ENCODE measurements at regions not wholly inside any gene's neighbourhood (a gene's known extent, or its start where the extent isn't known, plus 50 kb on each side); places are given as distances from the start of the nearest gene placed in this dataset.

DNA sequence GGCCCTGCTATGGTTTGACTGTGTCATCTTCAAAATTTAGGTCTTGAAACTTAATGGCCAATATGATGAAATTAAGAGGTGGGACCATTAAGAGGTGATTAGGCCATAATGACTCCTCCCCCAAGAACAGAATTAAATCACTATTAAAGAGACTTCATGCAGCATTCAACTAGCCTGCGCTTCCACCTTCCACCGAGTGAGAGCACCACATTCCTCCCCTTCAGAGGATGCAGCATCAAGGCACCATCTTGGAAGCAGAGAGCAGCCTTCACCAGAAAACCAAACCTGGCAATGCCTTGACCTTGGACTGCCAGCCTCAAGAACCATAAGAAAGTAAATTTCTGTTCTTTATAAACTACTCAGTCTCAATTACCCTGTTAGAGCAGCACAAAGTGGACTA lies 371.1 kb upstream of the NFE2L3 start:
- no peak for DNase-seq (ENCODE audit: low spot score)

DNA sequence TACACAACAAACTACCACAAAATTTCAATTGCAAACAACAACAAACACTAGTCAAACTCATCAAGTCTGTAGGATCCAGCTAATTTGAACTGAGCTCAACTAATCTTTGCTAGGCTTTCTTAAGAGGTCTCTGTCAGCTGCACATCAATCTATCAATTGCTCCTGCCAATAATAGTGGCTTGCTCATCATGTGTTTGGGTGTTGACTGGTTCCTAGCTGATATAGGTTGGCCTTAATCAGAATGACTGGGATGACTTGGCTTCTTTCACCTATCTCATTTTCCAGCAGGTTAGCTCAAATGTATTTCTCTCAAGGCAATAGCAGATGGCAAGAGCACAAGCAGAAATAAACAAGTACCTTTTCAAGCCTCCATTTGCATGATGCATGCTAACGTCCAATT lies 370.3 kb upstream of the NFE2L3 start:
- no peak for DNase-seq (ENCODE audit: low spot score)

DNA sequence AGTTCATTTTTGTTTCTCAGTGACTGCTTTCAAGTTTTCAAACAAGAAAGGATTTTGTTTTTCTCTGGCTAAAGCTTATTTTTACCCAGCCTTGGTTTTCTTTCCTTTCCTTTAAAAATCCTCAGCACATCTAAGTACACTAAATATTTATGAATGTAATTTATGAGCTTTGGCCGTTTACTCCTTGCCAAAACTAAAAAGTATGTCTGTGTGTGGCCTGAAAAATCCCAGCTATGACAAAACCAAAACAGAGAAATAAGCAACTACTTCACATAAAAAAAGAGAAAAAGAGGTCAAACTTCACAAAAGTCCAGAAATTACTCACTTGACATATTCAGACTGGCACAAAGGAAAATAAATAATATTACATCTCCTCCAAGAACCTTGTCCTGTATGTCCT lies 365.1 kb upstream of the NFE2L3 start:
- no peak for DNase-seq (ENCODE audit: low spot score)

DNA sequence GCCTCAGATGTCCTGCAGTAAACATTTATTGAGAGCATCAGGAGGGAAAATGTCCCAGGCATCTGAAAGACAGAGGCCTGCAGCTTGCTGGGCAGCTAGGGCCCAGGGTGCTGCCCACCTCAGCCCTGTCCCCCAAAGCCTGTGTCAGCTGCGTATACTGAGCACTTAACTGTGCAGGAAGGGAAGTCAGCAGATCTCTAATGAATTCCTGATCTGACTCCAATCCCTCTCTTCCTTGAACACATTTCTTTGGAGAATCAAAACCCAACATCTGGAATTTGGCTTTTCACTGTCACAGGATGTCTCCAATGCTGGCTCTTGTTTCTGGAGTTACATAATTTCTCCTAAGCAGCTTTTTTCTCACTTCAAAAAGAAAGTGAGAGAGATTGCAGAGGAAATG lies 364.7 kb upstream of the NFE2L3 start:
- DNase-seq (ENCODE audit: low spot score), result no peak

DNA sequence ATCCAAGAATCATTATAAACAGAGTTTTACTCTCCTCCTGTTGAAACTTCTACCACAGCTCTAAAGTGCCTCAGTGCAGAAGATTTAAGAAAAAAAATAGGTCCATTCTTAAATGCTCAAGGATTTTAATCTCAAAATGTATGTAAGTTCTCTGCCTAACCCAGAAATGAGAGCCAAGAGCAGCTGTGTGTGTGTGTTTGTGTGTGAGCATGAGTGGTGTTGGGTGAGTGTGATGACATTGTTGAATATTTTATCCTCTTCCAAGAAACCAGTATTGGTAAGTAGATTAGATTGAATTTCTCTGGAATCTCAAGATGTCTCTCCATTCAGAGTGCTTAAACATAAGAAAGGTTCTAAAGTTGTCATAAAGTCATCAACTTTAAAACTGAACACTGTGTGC lies 363.6 kb upstream of the NFE2L3 start:
- no peak for DNase-seq (ENCODE audit: low spot score)

DNA sequence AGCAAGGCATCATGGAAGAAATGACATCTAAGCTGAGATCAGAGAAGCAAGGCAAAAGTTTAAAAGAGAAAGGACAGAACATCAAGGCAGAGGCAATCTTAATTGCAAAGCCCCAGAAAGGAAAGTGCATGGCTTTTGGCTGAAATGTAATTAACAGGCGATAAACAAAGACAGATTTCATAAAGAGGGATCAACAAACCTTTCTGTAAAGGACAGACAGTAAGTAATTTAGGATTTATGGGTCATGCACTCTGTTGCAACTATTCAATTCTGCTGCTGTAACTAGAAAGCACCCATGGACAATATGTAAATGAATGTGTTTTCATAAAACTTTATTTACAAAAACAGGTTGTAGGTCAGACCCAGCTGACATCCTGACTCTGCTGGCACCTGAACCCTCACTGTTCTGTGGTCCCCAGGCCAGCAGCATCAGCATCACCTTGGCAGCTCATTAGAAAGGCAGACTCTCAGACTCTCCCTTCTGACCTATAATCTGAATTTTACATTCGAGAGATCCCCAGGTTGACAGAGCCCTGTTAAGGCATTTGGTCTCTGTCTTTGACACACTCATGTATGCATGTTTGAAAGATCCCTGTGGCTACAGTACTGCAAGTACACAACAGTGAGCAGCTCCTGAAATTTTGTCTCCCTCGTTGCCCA lies 362.9 kb upstream of the NFE2L3 start:
- no peak for DNase-seq (ENCODE audit: low spot score)

DNA sequence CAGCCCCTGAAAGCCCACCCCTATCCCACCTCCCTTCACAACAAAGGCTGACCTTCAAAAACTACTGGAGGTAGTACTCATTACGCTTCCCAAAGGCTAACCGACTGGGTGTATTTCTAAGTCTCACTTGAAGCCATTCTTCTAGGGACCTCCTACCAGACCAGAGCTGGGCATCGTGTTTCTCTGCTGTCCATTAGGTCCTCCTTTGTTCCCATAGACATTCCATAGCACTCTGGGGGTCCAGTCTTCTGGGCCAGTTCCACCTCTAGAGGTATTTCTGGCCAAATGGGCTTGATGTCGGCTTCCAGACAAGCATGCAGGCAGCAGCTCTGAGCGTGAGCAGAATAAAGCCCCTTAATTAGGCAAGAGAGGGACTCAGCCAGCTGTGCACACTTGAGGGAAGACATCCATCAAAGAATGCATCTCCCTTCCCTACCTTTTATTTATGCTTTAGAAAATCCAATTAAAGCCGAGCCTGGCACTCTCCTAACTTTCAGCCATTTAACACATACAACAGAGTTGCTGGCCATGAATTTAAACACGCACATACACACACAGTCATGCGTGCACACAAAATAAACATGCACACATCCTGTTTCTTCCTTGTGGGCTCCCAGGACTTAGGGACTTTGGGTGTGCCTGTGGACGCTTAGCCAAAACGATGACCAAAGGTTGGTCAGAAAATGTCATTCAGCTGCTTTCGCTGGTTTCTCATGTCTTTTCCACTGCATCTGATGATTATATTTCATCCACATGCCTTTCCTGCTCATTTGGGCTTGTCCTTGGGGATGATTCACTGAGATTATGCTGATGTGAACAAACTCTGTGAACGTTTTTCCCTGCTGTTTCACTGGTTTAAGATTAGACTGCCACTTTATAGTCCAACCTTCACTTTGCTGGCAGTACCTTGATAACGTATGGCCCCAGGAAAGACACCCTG lies 362.0 kb upstream of the NFE2L3 start:
- no peak for DNase-seq (ENCODE audit: low spot score)

DNA sequence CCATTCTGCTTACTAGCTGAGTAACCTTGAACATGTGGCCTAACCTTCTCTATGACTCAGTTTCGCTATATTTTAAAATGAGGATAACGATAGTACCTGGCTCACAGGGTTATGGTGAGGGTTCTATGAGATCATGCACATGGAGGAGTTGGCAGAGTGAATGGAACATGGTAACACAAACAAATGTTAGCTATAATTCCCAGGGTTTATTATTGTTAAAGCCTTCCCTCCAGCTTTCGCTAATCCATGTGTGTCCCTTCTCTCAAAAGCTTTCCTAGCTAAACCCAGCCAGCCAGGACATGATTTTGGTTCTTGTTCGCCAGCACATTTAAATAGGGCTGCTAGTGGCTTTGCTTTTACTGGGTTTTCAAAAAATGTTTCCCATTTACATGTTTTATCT lies 361.0 kb upstream of the NFE2L3 start:
- DNase-seq (ENCODE audit: low spot score), result no peak

DNA sequence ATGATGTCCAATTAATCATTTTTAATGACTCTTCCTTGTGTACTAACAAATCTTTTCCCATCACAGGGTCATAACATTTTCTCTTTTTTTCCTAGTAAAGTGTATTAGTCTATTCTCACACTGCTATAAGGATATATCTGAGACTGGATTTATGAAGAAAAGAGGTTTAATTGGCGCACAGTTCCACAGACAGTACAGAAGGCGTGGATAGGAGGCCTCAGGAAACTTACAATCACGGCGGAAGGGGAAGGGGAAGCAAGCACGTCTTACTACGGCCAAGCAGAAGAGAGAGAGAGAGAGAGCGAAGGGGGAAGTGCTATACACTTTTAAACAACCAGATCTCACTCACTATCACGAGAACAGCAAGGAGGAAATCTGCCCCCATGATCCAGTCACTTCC lies 359.4 kb upstream of the NFE2L3 start:
- DNase-seq (ENCODE audit: low spot score), result no peak

DNA sequence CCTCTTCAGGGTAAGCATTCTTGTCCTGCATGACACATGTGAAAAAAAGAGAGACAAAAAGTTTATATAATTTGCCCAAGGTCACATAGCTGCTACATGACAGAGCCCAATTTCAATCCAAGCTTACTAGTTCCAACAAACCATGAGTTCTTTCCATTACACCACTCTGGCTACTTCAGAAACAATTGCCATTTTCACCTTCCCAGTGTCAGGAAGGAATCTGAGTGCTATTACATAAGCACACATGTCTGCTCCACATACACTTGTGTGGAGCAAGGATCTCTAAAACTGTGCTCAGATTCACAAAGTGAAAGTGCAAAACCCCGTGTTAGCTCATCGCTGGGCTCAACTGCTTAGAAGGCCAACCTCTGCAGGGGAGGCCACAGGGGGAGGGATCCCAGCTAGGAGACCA lies 356.2 kb upstream of the NFE2L3 start:
- DNase-seq (ENCODE audit: low spot score), result no peak

DNA sequence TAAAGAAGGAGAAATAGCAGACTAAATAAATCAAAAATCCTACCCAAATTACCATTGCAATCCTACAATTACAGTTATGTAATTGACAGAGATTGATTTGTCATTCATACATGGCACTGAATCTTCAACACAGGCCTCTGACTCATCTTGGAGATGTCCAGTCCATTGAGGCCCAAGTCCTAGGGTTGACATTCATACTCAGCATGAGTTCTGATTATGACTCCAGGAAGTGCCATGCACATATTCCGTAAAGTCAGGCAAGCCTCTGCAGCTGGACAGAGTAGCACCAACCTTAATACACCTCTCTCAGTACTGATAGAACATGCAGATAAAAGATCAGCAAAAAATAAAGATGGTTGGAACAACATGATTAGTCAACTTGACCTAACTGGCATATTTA lies 353.7 kb upstream of the NFE2L3 start:
- no peak for DNase-seq (ENCODE audit: low spot score)

DNA sequence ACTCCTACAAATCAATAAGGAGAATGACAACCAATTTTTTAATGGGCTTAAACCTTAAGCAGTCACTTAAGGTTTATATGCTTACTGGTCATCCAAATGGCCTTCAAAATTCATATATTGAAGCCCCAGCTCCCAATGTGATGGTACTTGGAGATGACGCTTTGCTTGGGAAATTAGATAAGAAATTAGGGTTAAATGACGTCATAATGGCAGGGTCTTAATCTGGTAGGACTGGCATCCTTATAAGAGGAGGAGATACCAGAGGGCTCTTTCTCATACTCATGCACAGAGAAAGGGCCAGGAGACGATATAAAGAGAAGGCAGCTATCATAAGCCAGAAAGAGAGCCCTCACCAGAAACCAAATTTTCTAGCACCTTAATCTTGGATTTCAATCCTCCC lies 350.8 kb upstream of the NFE2L3 start:
- DNase-seq (ENCODE audit: low spot score), result no peak

DNA sequence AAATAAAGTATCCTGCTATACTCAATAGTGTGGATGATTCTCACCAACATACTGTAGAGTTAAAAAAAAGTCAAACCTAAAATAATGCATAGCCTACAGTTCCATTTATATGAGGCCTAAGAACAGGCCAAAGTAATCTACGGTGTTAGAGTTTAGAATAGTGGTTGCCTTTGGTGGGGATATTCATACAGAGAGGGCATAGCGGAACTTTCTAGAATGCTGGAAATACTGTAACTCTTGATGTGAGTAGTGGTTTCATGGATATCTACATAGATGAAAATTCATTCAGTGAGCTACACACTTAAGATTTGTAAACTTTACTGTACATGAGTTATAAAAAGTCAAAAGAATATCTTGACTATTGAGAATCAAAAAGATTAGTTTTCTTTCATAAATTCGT lies 349.9 kb upstream of the NFE2L3 start:
- no peak for DNase-seq (ENCODE audit: low spot score)

DNA sequence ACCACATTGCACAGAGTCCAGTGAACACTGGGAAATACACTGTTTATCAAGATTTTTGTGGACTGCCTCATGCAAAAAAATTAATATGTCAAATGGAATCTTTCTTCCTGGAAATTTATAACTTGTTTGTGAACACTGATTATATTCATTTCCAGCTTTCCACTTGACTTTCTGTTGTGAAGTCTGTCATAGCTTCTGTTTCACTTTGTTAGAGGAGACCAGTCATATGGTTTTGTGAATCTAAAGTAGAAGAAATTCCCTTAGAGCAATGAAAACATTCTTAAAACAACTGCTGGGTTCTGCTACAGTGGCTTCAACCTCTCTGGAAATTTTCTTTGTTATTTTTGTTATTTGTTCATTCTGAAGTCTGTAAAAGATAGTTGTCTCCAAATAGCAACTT lies 349.5 kb upstream of the NFE2L3 start:
- DNase-seq (ENCODE audit: low spot score), result no peak

DNA sequence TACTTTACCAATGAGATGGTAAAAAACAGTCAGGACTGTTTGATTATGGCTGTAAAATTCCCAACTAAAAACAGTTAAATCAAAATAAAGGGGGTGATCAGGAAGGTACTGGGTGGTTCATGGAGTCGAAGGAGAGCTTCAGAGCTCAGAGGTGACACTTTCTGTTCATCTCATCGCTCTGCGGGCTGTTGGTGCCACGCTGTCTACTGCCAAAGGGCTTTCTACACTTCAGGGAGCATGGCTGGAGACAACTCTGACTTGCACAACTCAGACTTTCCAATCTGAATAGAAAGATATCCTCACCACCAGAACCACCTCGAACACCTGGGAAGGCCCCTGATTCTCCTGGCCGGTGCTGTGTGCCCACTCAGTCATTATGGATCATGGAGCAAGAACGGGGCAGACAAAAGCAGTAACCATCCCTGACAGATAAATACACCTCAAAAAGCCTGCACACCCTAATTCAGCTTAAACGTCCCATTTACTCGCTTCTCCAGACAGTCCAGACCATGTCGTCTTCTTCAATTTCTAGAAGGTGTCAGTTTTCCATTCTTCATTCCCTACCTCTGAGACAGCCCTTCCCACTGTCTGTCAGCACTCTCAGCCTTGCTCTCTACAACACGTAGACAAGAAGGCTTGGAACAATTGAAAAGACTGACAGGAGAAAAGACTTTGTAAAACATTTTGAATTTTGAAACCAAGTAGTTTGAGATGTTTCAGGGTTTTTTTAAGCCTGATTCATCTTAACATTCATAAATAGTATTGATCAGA lies 348.7 kb upstream of the NFE2L3 start:
- DNase-seq (ENCODE audit: low spot score), result peak; percentile 22

DNA sequence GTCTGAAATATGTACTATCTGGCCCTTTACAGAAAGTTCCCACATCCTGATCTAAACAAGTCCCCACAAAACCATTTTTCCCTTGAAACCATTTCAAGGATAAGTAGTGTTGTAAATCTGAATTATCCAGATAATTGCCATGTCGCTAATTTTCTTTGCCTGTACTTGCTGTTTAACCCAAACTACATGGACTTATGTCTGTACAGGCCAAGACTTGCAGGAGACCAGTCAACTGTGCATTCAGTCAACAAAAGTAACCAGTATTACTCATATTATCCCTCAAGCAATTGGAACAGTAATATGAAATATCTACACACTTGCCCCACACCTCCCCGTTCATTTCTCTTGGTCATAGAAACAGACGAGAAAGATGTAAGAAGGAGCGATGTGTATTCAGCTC lies 347.8 kb upstream of the NFE2L3 start:
- DNase-seq (ENCODE audit: low spot score), result no peak

DNA sequence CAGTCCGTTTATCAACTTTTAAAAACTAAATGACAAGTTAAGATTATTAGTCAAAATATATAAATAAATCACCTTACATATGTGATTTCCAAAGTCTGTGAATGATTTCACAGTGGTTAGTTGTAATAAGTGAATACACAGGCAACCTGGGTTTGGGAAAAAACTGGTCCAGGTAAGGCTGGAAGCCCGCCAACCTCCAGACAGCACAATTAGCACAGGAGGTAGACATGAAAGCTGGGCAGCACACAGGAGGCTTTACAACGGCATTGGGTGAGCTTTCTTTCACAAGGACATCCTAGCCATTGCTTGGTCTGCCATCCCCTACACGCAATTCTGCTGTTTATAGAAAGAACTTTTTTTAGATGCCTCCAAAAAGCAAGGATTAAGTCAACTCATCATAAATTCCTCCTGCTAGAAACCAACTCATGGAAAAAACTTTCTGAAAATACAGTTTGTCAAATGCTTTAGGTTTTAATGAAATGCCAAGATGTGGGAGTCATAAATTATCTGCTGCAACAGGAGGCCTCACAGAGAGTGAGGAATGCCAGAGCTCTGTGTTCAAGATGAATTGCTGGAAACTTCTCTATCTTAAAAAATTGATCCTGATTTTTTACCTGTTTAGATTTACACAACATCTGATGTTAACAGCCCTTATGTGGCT lies 346.8 kb upstream of the NFE2L3 start:
- DNase-seq (ENCODE audit: low spot score), result peak; percentile 31

DNA sequence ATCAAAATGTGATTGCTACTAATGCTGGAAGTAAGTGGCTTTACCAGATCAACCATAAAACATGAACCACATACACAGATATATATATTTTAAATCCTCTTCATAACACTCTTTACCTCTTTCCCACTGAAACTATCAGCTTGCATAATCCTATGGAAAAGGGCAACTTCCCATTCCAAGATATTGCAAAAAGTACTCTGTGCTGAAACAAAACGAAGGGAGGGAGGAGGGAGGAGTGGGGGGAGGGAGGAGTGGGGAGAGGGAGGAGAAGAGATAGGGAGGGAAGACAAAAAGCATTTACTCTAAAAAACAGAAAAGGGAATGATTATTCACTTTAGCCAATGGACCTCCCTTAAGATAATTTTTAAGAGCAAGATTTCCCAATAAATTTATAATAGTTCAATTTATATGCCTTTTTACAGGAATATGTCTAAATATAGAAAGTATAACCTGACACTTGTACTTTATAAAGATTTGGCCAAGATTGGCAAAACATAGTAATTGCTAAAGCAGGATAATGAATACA lies 344.8 kb upstream of the NFE2L3 start:
- no peak for DNase-seq (ENCODE audit: low spot score)

DNA sequence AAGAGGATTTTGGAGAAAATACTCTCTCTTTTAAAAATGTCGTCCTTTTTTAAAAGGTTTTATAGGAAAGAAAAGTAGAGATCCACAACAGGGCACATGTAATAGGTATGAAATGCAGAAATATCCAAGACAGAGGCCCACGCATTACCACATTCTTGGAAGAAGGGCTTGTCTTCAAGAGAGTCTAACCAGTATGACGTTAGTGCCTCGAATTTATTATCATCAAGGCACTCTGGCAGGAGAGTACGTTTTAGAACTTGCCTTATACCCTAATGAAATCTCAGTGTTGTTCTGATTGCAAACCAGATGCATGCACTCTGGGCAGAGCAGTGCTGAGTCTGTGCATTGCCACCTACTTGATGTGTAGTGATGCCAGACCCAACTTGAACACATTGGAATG lies 342.6 kb upstream of the NFE2L3 start:
- no peak for DNase-seq (ENCODE audit: low spot score)

DNA sequence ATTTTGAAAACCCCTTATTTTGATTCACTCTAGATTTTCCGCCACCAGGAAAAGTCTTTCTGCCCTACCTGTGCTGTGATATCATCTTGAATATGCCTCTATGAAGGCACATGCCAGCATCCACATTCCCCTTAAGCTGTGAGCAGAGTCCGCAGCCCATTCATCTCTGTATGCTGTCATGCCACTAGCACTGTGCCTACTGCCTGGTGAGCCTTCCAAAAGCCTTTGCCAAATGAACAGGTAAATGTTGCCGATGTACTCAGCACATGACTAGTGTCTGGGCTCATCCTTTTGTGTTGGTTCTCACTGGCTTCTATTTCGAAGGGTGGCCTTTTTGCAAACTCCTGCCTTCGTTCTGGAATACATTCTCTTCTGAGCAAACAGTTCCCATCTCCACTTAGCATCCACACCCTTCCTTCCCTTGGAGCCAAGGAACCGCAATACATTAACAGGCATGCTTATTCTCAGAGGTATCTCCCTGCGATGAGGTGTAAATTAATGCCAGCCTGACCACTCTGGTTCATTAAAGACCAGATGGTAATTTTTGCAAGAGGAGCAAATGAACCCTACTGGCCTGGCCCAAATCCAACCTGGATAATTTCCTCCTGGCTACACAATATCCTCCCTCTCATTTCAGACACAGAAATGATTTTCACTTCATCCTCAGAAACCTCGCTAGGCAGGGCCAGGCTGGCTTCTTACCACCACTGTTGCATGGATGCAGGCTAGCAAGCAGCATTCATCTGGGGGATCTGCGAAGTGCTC lies 339.7 kb upstream of the NFE2L3 start:
- no peak for DNase-seq (ENCODE audit: low spot score)

DNA sequence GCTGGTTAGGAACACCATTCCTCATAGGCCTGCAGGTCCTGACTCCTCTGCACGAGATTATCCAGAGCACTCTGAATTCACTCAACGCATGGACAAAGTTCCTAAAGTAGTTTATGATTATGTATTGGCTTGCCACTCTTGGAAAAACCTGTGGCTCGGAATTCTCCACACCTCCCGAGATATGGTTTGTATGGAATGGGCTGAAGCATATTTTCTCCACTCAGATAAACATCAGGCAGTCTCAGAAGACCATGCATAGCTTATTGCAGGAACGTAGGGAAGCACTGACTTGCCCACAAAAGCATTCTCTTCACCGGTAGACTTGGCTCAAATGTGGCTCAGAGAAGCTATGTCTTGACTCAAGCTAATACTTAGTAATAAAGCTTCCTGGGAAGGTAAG lies 338.6 kb upstream of the NFE2L3 start:
- DNase-seq (ENCODE audit: low spot score), result no peak
